ENCODE measurements at regions not wholly inside any gene's neighbourhood (a gene's known extent, or its start where the extent isn't known, plus 50 kb on each side); places are given as distances from the start of the nearest gene placed in this dataset.
"Not testable (repeated sequence)": the region's sequence is repeated elsewhere in the genome, so short reads cannot be mapped to it uniquely, and the experiment has no call there.

GRCh38 chr3:191131305-191131704, 67.7 kb upstream of the OSTN start:
- ChIA-PET CTCF (no interaction called here), POLR2A (ENCODE audit: low non-redundant PET) (no interaction called here)
- Histone ChIP-seq H3K27ac (ENCODE audit: low read depth, low read length, poor library complexity, severe bottlenecking) (no peak overlapping the region), H3K27me3 (replicated peaks; ENCODE audit: insufficient read depth, low read depth, low read length, poor library complexity) (no peaks in the 10 kb centered on the region), H3K4me1 (ENCODE audit: insufficient read depth, low read length, poor library complexity, severe bottlenecking) (no peaks in the 10 kb centered on the region), H3K4me3 (ENCODE audit: low read depth, low read length, poor library complexity, severe bottlenecking) (no peak overlapping the region), H3K36me3 (ENCODE audit: insufficient read depth, low read length, poor library complexity, severe bottlenecking) (no peaks in the 10 kb centered on the region), H3K9me3 (ENCODE audit: low read depth, low read length, poor library complexity, severe bottlenecking) (no peaks in the 10 kb centered on the region)
- intact Hi-C loops (cut with micrococcal nuclease; ENCODE audit: unreplicated experiment), result loop anchor here (10.0 kb wide), 1 partner anchor 673 kb away; no protein-coding TSS in a partner anchor
- BruUV-seq (replicated peaks), result no TSS peak
- no peak for TF ChIP-seq EZH2 (IDR thresholded peaks at IDR 0.05; ENCODE audit: borderline replicate concordance, low read depth, low read length, poor library complexity, severe bottlenecking)
- TF ChIP-seq CTCF (conservative IDR thresholded peaks at IDR 0.05; ENCODE audit: low read depth, low read length), result no peak
- no peak for DNase-seq (ENCODE audit: low spot score)

GRCh38 chr3:191124891-191125290, 74.2 kb upstream of the OSTN start:
- H3K4me3 ChIP-seq (ENCODE audit: low read depth, low read length, poor library complexity, severe bottlenecking); intact Hi-C loops (cut with micrococcal nuclease; ENCODE audit: unreplicated experiment); CTCF ChIA-PET; DNase-seq (ENCODE audit: low spot score); H3K27ac ChIP-seq (ENCODE audit: low read depth, low read length, poor library complexity, severe bottlenecking); BruUV-seq (replicated peaks); H3K27me3 ChIP-seq (replicated peaks; ENCODE audit: insufficient read depth, low read depth, low read length, poor library complexity); H3K9me3 ChIP-seq (ENCODE audit: low read depth, low read length, poor library complexity, severe bottlenecking); H3K36me3 ChIP-seq (ENCODE audit: insufficient read depth, low read length, poor library complexity, severe bottlenecking); H3K4me1 ChIP-seq (ENCODE audit: insufficient read depth, low read length, poor library complexity, severe bottlenecking): not testable (repeated sequence)
- POLR2A ChIA-PET (ENCODE audit: low non-redundant PET), result interaction anchor here (0.6 kb wide), 1 partner anchor 68 kb away, joined by 4 read pairs; no protein-coding TSS in a partner anchor

GRCh38 chr3:191123946-191124345, 75.1 kb upstream of the OSTN start:
- ChIA-PET CTCF (no interaction called here), POLR2A (ENCODE audit: low non-redundant PET) (no interaction called here)
- no peak for DNase-seq (ENCODE audit: low spot score)
- H3K36me3 ChIP-seq (ENCODE audit: insufficient read depth, low read length, poor library complexity, severe bottlenecking), result no peaks in the 10 kb centered on the region
- H3K27me3 ChIP-seq (replicated peaks; ENCODE audit: insufficient read depth, low read depth, low read length, poor library complexity), result no peaks in the 10 kb centered on the region
- TF ChIP-seq EZH2 (IDR thresholded peaks at IDR 0.05; ENCODE audit: borderline replicate concordance, low read depth, low read length, poor library complexity, severe bottlenecking) (no peak), CTCF (conservative IDR thresholded peaks at IDR 0.05; ENCODE audit: low read depth, low read length) (no peak)
- no peaks in the 10 kb centered on the region for H3K9me3 ChIP-seq (ENCODE audit: low read depth, low read length, poor library complexity, severe bottlenecking)
- H3K4me3 ChIP-seq (ENCODE audit: low read depth, low read length, poor library complexity, severe bottlenecking), result no peak overlapping the region
- intact Hi-C loops (cut with micrococcal nuclease; ENCODE audit: unreplicated experiment), result no loop called here
- H3K27ac ChIP-seq (ENCODE audit: low read depth, low read length, poor library complexity, severe bottlenecking), result no peak overlapping the region
- no TSS peak for BruUV-seq (replicated peaks)
- H3K4me1 ChIP-seq (ENCODE audit: insufficient read depth, low read length, poor library complexity, severe bottlenecking), result no peaks in the 10 kb centered on the region

GRCh38 chr3:191123231-191123630, 75.8 kb upstream of the OSTN start:
- no peaks in the 10 kb centered on the region for H3K9me3 ChIP-seq (ENCODE audit: low read depth, low read length, poor library complexity, severe bottlenecking)
- intact Hi-C loops (cut with micrococcal nuclease; ENCODE audit: unreplicated experiment), result no loop called here
- BruUV-seq (replicated peaks), result no TSS peak
- DNase-seq (ENCODE audit: low spot score), result no peak
- no peak for TF ChIP-seq CTCF (conservative IDR thresholded peaks at IDR 0.05; ENCODE audit: low read depth, low read length)
- no peak for TF ChIP-seq EZH2 (IDR thresholded peaks at IDR 0.05; ENCODE audit: borderline replicate concordance, low read depth, low read length, poor library complexity, severe bottlenecking)
- no peaks in the 10 kb centered on the region for H3K4me1 ChIP-seq (ENCODE audit: insufficient read depth, low read length, poor library complexity, severe bottlenecking)
- H3K27me3 ChIP-seq (replicated peaks; ENCODE audit: insufficient read depth, low read depth, low read length, poor library complexity), result no peaks in the 10 kb centered on the region
- POLR2A ChIA-PET (ENCODE audit: low non-redundant PET), result no interaction called here
- H3K27ac ChIP-seq (ENCODE audit: low read depth, low read length, poor library complexity, severe bottlenecking), result no peak overlapping the region
- no peak overlapping the region for H3K4me3 ChIP-seq (ENCODE audit: low read depth, low read length, poor library complexity, severe bottlenecking)
- CTCF ChIA-PET, result no interaction called here
- H3K36me3 ChIP-seq (ENCODE audit: insufficient read depth, low read length, poor library complexity, severe bottlenecking), result no peaks in the 10 kb centered on the region

Measured in A673 (cell line).